HG03521 (cell line): ENCODE measurements at regions not wholly inside any gene's neighbourhood (a gene's known extent, or its start where the extent isn't known, plus 50 kb on each side); places are given as distances from the start of the nearest gene placed in this dataset.

Experiments used
- ATAC-seq: cut with Tn5 transposase; IDR thresholded peaks from one replicate; pipeline ENCODE4 v1.9.1; 2021; ENCODE audit warnings: mild to moderate bottlenecking, moderate library complexity; ENCODE audit not compliant: unreplicated experiment

DNA sequence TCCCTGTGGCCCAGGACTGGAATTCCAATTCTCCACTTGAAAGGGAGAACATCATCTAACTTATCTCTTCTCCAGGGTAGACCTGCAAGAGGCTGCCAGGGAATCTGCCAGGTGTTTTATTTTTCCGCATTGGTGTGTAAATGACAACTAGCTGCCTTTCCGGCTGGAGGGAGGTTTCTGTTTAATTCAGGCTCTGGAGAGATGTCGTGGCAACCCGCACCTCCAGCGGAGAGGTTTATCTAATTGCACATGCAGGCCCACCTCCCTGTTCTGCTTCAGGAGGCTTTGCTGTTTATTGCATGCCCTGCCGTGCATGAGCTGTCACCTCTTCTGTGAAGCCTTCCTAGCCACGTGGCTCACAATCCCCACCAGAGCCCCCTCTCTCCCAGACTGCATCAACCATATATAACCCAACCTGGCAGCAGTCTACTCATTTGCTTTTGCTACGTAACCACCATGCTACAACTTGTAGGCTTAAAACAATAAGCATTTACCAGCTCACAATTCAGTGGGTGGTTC is 151.6 kb downstream of the C1orf94 start:
- ATAC-seq, result no peak

DNA sequence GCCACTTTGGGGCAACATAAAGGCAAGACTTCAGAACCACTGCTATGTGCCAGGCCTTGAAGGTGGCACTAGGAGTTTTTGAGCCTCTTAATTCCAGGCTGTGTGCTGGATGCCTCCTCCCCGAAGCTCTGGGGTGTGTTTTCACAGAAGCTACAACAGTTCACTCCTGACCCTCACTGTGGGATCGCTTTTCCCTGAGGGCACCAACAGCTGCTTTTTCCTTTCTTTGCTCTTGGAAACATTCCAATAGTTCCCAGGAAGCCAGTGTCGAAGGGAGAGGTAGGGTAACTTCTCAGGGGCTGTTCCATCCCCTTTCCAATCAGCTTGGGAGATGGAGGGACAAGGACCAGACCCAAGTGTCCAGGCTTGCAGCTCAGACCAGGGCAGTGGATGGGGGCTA is 153.4 kb downstream of the C1orf94 start:
- ATAC-seq, result no peak

GRCh38 chr1:34331020-34331926 is 154.6 kb downstream of the C1orf94 start:
- ATAC-seq, result no peak

- ATAC-seq, result no peak
Measured at GRCh38 chr1:34332996-34333395, 156.3 kb downstream of the C1orf94 start.

- no peak for ATAC-seq
Measured at GRCh38 chr1:34338871-34339270, 162.2 kb downstream of the C1orf94 start.

DNA sequence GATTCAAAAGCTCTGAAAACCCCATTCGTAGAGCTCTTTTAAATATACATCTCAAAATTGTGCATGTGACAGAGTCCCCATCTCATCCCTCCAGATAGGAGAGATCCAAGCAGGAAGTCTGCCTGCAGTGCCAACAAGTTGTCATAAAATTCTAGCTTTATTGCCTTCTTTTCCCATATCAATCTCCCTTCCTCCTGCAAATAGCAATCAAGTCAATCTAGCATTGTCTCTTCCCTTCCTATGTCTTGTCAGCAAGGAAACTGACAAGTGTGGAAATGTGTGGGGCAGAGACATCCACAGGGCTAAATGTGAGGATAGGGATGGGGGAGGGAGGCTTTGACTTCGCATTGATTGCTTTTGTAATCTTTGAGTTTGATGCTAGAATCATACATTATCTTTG is 165.2 kb downstream of the C1orf94 start:
- ATAC-seq, result no peak

- no peak for ATAC-seq
Measured at GRCh38 chr1:34342334-34342733, 165.6 kb downstream of the C1orf94 start.

GRCh38 chr1:34346128-34346527 is 169.4 kb downstream of the C1orf94 start:
- no peak for ATAC-seq

DNA sequence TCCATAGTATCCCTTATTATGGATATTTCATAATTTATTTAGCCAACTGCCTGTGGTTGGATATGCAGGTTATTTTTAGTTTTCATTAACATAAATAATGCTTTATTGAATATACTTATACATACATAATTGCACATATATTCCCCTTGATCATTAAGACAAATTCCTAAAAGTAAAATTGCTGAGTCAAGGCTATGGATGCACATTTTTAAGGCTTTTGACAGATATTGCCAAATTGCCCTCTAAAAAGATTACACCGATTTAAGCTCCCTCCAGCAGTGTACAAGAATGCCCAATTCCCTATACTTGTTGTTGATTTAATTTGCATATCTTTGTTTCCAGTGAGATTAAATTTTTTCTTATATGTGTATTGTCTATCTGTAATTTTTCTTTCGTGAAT is 176.7 kb downstream of the C1orf94 start:
- no peak for ATAC-seq

DNA sequence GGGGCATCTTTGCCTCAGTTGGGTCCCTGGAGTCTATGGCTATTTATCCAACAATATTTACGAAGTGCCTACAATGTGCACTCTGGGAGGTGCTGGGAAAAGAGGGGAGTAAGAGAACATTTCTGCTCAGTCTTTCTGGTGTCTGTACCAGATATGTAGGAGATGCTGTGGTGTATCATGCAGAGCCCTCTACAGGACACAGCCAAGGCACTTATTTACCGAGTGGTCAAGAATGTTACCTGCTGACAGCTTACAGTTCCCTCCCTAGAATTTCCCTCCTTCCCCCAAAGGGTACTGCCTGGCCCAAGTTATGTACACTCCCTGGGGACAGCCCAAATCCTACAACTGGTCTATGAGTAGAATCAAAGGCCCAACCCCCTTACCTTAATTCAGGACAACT is 177.7 kb downstream of the C1orf94 start:
- ATAC-seq, result no peak

- no peak for ATAC-seq
Measured at GRCh38 chr1:34356853-34357252, 180.1 kb downstream of the C1orf94 start.

DNA sequence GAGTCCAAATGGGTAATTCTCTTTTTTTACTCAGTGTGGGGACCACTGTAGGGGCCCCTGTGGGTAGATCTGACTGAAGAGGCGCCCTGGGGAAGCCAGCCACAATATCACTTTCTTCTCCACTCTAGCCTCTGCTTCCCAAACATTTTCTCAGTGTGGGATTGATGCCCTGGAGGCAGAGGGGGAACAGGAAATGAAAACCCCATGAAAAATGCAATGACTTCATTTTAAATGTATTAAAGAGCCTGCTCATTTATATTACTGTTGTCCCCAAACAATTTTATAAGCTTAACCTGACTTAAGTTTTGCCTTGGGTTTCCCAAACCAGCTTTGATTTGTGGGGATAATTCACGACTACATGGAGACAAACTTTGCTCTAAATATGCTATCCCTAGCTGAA is 181.9 kb downstream of the C1orf94 start:
- ATAC-seq, result no peak

DNA sequence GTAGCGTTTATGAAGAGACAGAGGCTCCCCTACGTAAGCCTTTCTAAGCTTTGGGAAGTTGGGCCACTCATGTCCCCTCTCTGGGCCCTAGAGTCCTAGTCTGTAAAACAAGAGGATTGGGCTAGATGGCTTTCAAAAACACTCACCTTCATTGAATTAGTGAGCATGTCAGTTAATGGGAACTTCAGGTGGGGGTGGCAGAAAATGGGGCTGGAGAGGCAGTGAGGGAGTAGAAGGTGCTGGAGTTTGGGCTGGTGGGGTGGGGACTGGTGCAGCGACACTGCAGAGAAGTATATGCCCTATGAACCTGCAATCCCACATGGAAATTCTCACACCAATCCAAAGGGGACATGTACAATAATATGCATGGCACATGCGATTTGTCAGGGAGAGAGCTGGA is 182.7 kb downstream of the C1orf94 start:
- ATAC-seq, result no peak

- ATAC-seq, result no peak
Measured at GRCh38 chr1:34360574-34360973, 183.9 kb downstream of the C1orf94 start.

DNA sequence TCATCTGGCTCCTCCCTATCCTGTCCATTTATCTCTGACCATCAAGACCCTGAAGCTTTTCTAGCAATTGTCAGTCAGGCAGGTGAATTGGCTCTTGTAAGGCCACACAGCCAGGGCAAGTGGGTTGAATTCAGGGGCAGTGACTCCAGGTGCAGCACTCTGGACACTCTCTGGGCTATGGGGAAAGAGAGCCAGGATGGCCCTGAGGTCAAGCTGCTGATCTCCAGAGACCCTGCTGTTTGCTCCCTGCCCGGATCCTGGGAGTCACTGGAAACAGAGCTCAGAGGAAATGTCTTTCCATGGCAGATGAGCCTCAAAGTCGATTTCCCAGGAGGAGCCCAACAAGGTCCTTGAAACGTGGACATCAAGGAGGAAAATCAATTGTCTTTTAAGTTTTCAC is 184.4 kb downstream of the C1orf94 start:
- no peak for ATAC-seq

DNA sequence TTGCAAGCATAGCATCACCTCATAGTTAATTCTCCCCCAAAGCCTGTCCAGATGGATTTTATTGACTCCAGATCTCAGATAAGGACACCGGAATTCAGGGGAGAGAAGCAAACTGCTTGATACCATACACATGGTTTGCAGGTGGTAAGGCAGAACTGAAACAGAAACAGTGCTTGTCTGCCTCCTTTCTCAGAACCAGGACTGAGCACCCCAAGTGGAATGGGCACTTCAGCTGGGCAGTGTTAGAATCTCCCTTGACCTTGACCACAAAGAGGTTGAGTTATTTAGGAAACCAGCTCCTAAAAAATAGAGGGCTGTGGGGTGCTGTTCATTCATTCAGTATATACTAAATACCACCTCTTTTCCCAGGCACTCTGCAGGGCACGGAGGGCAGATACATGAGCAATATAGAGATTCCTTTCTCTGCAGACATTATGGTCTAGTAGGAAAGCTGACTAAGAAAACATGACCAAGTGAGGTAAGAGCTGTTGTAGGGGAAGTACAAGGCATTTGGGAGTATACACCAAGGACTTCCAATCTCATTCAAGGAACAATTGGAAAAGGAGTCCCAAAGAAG is 185.2 kb downstream of the C1orf94 start:
- peak; percentile 40 for ATAC-seq

DNA sequence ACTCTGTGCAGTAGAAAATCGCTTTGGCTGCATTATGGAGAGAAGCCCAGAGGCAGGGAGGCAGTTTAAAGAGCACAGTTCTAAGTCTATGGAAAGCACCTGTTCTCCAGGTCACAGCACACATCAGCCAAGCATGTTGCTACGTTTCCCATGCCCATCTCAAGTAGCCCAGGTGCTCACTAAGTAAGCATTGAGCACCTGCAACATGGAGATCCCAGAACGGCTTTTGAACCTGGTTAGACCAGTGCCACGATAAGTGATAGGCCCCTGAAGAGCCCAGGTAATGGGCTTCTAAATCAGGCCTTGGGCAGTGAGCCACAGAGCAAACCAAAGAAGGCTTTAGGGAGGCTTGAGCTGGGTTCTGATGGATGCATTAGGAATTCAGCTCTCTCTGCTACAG is 186.2 kb downstream of the C1orf94 start:
- no peak for ATAC-seq

DNA sequence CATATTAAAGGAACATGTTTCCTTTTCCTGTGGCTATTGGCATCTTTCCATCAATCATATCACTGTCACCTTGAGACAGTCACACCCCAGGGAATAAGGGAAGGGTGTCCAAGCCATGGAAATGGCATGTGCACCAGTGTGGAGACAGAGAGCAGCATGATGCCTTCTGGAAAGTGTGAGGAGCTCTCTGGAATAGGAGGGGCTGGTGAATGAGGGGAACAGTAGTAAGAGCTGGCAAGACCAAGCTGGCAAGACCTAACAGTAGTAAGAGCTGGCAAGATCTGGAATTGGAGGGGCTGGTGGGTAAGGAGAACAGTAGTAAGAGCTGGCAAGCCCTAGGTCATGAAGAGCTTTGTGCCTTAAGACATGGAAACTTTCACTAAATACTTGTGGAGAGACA is 186.7 kb downstream of the C1orf94 start:
- ATAC-seq, result no peak

- ATAC-seq, result no peak
Measured at GRCh38 chr1:34363915-34364314, 187.2 kb downstream of the C1orf94 start.

- no peak for ATAC-seq
Measured at GRCh38 chr1:34364376-34364775, 187.7 kb downstream of the C1orf94 start.

GRCh38 chr1:34365295-34365694 is 188.6 kb downstream of the C1orf94 start:
- ATAC-seq, result no peak

DNA sequence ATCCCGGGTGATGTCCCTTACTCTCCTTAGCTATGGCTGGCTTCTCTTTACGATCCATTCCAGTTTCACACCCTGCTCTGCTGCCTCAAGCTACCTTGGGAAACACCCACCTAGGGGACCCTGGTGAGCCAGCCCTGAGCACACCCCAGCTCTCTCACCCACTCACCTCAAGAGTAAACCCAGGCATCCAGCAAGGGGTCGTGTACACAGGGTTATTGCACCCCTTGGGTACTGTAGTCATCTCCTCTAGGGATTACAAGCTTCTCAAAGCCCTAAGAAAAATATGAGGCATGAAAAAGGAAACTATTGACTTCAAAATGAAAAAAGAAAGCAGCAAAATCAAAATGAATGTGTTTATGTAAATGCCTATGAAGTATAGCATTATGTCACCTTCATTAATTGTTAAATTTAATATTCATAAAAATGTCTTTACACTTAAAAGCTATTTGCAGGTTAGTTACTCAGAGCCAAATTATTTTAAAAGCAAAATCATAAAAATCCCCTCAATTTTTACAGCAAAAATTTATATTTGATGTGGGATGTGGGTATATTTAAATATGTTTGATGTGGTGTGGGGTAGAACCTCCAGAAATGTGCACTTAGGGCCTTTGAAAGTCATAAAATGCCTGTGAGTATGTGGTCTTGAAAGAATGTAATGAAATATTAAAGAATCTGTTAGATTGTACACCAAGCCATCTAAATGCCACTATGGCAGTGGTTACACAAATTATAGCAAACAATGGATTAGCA is 190.3 kb downstream of the C1orf94 start:
- ATAC-seq, result no peak
